ENCODE measurements at regions not wholly inside any gene's neighbourhood (a gene's known extent, or its start where the extent isn't known, plus 50 kb on each side); places are given as distances from the start of the nearest gene placed in this dataset.
A peak's percentile ranks its signal among the peaks of the same experiment; 100 is the strongest.
"Not testable (repeated sequence)": the region's sequence is repeated elsewhere in the genome, so short reads cannot be mapped to it uniquely, and the experiment has no call there.

DNA sequence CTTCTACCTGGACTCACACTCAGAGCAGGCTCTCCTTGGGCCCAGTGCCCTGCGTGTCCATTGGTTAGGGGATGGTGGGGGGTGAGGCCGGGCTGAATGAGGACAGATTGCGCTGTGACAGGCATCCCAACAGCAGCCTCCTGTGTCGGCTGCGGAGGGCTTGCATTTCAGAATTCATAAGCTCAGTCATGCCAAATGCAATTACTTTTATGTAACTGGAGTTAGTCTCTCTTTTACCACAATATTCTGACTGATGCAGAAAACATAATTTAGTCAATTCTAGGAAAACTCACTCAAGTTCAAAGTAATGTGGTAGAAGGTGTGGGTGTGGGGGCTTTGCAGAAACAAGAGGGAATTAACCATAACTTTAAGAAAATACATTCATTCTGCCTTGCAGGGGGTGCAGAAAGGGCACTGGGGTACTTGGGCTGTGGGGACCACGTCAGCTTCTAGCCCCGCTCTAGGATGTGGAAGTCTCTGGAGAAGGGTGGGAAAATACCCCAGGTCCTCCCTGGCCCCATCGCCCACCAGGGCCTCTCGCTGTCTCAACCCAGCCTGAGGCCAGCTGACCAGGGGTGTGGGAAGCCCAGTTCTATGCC is 257.7 kb downstream of the ADGRD1 start:
- Histone ChIP-seq H3K9me3 (peaks cover 0 to 14% (median 0%) of the 10 kb centered on the region in 12 donors), H3K27me3 (peaks cover 0 to 18% (median 0%) of the 10 kb centered on the region in 9 donors), H3K27ac (no peak overlapping the region), H3K4me1 (no peaks in the 10 kb centered on the region), H3K4me3 (no peak overlapping the region), H3K36me3 (no peaks in the 10 kb centered on the region)
- TF ChIP-seq CTCF (IDR thresholded peaks at IDR 0.05) (no peak), POLR2A (IDR thresholded peaks at IDR 0.05) (no peak)
- intact Hi-C loops (cut with DNase I), result no loop called here
- no peak for ATAC-seq
- WGBS, 4 donors, result 81 to 91% (median 82%) methylated on average over 9 of the region's 9 CpGs
- DNase-seq, result peak in 1 of 5 donors; percentile 14

- Histone ChIP-seq H3K36me3 (no peaks in the 10 kb centered on the region), H3K4me1 (peaks cover 0 to 6% (median 0%) of the 10 kb centered on the region in 12 donors), H3K27me3 (peaks cover 0 to 27% (median 8%) of the 10 kb centered on the region in 9 donors), H3K4me3 (no peak overlapping the region), H3K9me3 (peaks cover 0 to 14% (median 0%) of the 10 kb centered on the region in 12 donors), H3K27ac (no peak overlapping the region)
- TF ChIP-seq CTCF (IDR thresholded peaks at IDR 0.05) (no peak), POLR2A (IDR thresholded peaks at IDR 0.05) (no peak)
- ATAC-seq (no peak), DNase-seq (no peak)
- intact Hi-C loops (cut with DNase I), result no loop called here
- WGBS, 4 donors, result 87 to 93% (median 88%) methylated on average over 13 to 14 of the region's 14 CpGs
These were observed 260.3 kb downstream of the ADGRD1 start for GRCh38 chr12:131213896-131214442.

DNA sequence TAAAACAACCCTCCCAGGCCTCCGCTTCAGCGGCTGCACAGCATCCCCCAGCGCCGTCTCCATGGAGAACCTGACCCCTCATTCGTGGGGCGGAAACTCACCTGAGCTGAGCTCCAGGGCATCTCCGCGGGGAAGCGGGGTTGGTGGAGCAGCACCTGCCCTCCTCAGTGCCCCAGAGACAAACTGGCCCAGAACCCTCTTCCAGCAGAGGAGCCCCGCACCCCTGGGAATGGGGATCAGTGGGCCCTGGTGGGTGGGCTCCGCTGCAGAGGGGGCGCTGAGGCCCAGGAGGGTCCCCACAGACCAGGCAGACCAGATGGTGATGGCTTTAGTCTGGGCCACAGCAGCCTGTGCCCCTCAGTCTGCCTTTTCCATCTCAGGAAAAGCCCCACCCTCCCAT is 261.2 kb downstream of the ADGRD1 start:
- DNase-seq; ATAC-seq; H3K27ac ChIP-seq; H3K4me1 ChIP-seq; H3K36me3 ChIP-seq; H3K4me3 ChIP-seq; intact Hi-C loops (cut with DNase I): not testable (repeated sequence)
- Histone ChIP-seq H3K27me3 (peaks cover 0 to 26% (median 15%) of the 10 kb centered on the region in 9 donors), H3K9me3 (peaks cover 0 to 14% (median 0%) of the 10 kb centered on the region in 12 donors)
- WGBS, 4 donors, result 83 to 91% (median 85%) methylated on average over 4 to 12 of the region's 12 CpGs

DNA sequence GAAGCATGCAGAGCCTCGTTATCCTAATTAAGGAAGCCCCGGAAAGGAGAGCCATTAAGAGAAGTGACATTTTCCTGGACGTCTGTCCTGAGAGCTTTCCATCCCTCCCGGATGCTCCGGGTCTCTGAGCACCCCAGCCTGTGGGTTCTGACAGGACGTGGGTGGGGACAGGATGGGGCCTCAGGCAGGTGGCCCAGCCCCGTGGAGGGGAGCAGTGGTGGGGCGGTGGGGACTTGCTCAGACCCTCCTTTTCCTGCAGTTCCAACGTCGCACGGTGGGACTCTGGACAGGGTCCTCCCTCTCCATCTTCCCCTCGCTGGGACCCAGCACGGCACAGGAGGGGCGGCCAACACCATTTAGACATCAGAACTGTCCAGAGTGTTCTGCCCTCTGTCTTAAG is 262.9 kb downstream of the ADGRD1 start:
- Histone ChIP-seq H3K27ac (peak overlapping the region in 3 of 12 donors; percentile 8 to 52 (median 34)), H3K27me3 (peaks cover 0 to 29% (median 15%) of the 10 kb centered on the region in 9 donors), H3K9me3 (peaks cover 0 to 14% (median 0%) of the 10 kb centered on the region in 12 donors)
- H3K4me1 ChIP-seq; intact Hi-C loops (cut with DNase I); H3K4me3 ChIP-seq; DNase-seq; H3K36me3 ChIP-seq: not testable (repeated sequence)
- 17 to 33% (median 29%) methylated on average over 14 of the region's 14 CpGs for WGBS, 4 donors
- peak in 3 of 4 donors; percentile 10 to 89 (median 18) for ATAC-seq

DNA sequence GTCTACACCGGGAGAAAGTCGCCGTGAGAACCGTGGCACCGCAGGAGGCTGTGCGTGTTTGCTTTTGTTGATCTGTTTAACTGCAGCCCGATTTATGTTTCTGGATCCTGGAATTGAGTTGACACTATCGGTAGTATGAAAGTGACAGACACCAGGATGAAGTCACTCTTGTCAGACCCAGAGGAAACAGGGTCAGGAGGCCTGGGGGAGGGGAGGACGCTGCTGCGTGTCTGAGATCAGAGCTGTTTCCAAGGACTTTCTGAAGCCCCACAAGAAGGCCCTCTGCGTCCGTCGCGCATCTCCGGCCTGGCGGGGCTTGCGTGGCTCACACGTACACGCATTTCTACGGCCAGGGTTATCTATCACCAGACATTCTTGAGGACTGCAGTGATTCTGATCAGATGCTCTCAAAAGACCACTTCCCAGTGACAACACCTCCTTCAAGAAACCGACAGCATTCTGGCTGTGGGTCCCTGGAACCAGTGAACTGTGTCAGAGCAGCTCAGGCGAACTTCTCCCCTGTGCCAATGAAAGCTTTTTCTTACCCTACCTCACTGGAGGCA is 263.4 kb downstream of the ADGRD1 start:
- intact Hi-C loops (cut with DNase I), result no loop called here
- DNase-seq, result peak in 3 of 5 donors; percentile 29 to 48 (median 48)
- H3K27ac ChIP-seq, result peak overlapping the region in 3 of 12 donors; percentile 8 to 52 (median 34)
- H3K27me3 ChIP-seq, result peaks cover 0 to 33% (median 16%) of the 10 kb centered on the region in 9 donors
- 17 to 20% (median 19%) methylated on average over 22 of the region's 22 CpGs for WGBS, 4 donors
- peaks cover 0 to 14% (median 0%) of the 10 kb centered on the region in 12 donors for H3K9me3 ChIP-seq
- peak in 2 of 4 donors; percentile 51 to 74 for ATAC-seq
- H3K4me3 ChIP-seq, result no peak overlapping the region
- H3K4me1 ChIP-seq, result peaks cover 0 to 6% (median 0%) of the 10 kb centered on the region in 12 donors
- no peaks in the 10 kb centered on the region for H3K36me3 ChIP-seq
- TF ChIP-seq CTCF (IDR thresholded peaks at IDR 0.05), result no peak
- TF ChIP-seq POLR2A (IDR thresholded peaks at IDR 0.05), result no peak
